ENCODE measurements at regions not wholly inside any gene's neighbourhood (a gene's known extent, or its start where the extent isn't known, plus 50 kb on each side); places are given as distances from the start of the nearest gene placed in this dataset.

GRCh38 chr10:130761032-130761575 lies 550.4 kb downstream of the TCERG1L start:
- DNase-seq (no peak), ATAC-seq (no peak)
- Mint-ChIP-seq H3K27ac (no peak overlapping the region), H3K4me3 (no peak overlapping the region), H3K36me3 (no peaks in the 10 kb centered on the region), H3K9me3 (ENCODE audit: low read depth) (peaks cover 5% of the 10 kb centered on the region), H3K27me3 (no peaks in the 10 kb centered on the region), H3K4me1 (no peaks in the 10 kb centered on the region)
- CTCF ChIA-PET, result no interaction called here

- CTCF ChIA-PET, result no interaction called here
Observed at GRCh38 chr10:130761788-130762301, 549.7 kb downstream of the TCERG1L start.

DNA sequence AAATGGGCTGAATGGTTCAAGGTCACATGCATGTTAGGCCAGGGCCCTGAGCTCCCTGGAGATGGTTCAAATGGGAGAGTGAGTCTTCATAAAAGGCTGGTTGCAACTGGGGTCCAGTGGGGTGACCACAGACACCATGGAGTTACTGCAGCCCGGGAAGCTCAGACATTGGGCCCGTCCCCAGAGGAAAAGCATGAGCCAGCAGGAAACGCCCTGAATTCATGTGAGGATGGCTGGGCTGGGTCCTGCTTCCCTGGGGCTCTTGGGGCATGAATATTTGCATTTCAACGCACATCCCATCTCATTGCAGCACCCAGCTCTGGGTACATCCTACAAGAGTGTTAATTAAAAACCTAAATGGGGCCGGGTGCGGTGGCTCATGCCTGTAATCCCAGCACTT lies 549.0 kb downstream of the TCERG1L start:
- H3K4me1 Mint-ChIP-seq, result no peaks in the 10 kb centered on the region
- H3K9me3 Mint-ChIP-seq (ENCODE audit: low read depth), result peaks cover 5% of the 10 kb centered on the region
- H3K27ac Mint-ChIP-seq, result no peak overlapping the region
- H3K36me3 Mint-ChIP-seq, result no peaks in the 10 kb centered on the region
- H3K27me3 Mint-ChIP-seq, result no peaks in the 10 kb centered on the region
- no peak overlapping the region for H3K4me3 Mint-ChIP-seq
- no peak for DNase-seq
- no peak for ATAC-seq
- CTCF ChIA-PET, result no interaction called here

More at GRCh38 chr10:130761788-130762301, 549.7 kb downstream of the TCERG1L start:
- no peaks in the 10 kb centered on the region for H3K27me3 Mint-ChIP-seq
- H3K4me3 Mint-ChIP-seq, result no peak overlapping the region
- H3K27ac Mint-ChIP-seq, result no peak overlapping the region
- peaks cover 5% of the 10 kb centered on the region for H3K9me3 Mint-ChIP-seq (ENCODE audit: low read depth)
- H3K4me1 Mint-ChIP-seq, result no peaks in the 10 kb centered on the region
- H3K36me3 Mint-ChIP-seq, result no peaks in the 10 kb centered on the region
- no peak for DNase-seq
- ATAC-seq, result no peak

- DNase-seq, result no peak
- no peak overlapping the region for H3K4me3 Mint-ChIP-seq
- CTCF ChIA-PET, result no interaction called here
- no peaks in the 10 kb centered on the region for H3K27me3 Mint-ChIP-seq
- no peak for ATAC-seq
- H3K4me1 Mint-ChIP-seq, result no peaks in the 10 kb centered on the region
- H3K27ac Mint-ChIP-seq, result no peak overlapping the region
- H3K9me3 Mint-ChIP-seq (ENCODE audit: low read depth), result peaks cover 5% of the 10 kb centered on the region
- H3K36me3 Mint-ChIP-seq, result no peaks in the 10 kb centered on the region
Observed at GRCh38 chr10:130763071-130763470, 548.5 kb downstream of the TCERG1L start.

DNA sequence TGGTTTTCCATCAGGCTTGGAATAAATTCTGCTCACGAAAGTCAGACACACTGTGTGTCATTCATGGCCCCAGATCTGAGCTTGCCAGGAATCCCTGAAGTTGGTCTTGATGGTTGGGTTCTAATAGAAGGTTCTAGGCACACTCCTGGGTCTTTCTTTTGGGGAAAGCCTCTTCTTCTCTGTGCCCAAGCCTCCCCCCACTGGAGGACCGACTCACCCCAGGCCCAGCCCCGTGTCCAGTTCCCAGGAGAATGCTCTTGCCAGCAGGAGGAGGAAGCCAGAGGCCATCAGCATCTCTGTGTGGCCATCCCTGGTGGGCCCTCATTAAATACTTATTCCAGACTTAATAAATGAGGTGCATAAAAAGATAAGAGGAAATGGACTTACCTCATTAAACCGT lies 548.0 kb downstream of the TCERG1L start:
- DNase-seq (no peak), ATAC-seq (no peak)
- peaks cover 9% of the 10 kb centered on the region for H3K9me3 Mint-ChIP-seq (ENCODE audit: low read depth)
- H3K4me3 Mint-ChIP-seq, result no peak overlapping the region
- H3K27me3 Mint-ChIP-seq, result no peaks in the 10 kb centered on the region
- H3K36me3 Mint-ChIP-seq, result no peaks in the 10 kb centered on the region
- no peak overlapping the region for H3K27ac Mint-ChIP-seq
- H3K4me1 Mint-ChIP-seq, result no peaks in the 10 kb centered on the region
- CTCF ChIA-PET, result no interaction called here

- Mint-ChIP-seq H3K27me3 (no peaks in the 10 kb centered on the region), H3K27ac (no peak overlapping the region), H3K9me3 (ENCODE audit: low read depth) (peaks cover 9% of the 10 kb centered on the region), H3K36me3 (no peaks in the 10 kb centered on the region), H3K4me3 (no peak overlapping the region), H3K4me1 (no peaks in the 10 kb centered on the region)
- CTCF ChIA-PET, result no interaction called here
- ATAC-seq (no peak), DNase-seq (no peak)
Observed at GRCh38 chr10:130764651-130765050, 546.9 kb downstream of the TCERG1L start.

DNA sequence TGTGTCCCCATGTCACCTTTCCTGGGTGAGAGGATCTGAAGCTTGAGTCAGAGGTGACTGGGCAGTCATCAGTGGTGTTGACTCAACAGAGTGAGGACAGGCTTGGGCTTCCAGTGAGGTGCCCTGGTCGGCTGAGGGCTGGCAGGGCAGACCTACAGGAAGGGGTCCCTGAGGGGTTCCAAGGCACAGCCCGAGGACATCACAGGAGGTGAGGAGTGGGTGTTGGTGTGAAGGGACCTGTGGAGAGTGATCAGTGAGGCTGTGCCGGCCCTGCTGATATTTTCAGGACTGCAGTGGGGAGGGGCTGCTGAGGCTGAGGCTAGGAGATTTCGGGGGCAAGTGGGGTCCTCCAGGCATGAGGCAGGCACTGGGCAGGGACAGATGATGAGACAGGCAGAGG lies 545.5 kb downstream of the TCERG1L start:
- no peak overlapping the region for H3K27ac Mint-ChIP-seq
- H3K27me3 Mint-ChIP-seq, result no peaks in the 10 kb centered on the region
- CTCF ChIA-PET, result no interaction called here
- H3K4me3 Mint-ChIP-seq, result no peak overlapping the region
- DNase-seq (no peak), ATAC-seq (no peak)
- no peaks in the 10 kb centered on the region for H3K4me1 Mint-ChIP-seq
- H3K36me3 Mint-ChIP-seq, result no peaks in the 10 kb centered on the region
- peaks cover 9% of the 10 kb centered on the region for H3K9me3 Mint-ChIP-seq (ENCODE audit: low read depth)

DNA sequence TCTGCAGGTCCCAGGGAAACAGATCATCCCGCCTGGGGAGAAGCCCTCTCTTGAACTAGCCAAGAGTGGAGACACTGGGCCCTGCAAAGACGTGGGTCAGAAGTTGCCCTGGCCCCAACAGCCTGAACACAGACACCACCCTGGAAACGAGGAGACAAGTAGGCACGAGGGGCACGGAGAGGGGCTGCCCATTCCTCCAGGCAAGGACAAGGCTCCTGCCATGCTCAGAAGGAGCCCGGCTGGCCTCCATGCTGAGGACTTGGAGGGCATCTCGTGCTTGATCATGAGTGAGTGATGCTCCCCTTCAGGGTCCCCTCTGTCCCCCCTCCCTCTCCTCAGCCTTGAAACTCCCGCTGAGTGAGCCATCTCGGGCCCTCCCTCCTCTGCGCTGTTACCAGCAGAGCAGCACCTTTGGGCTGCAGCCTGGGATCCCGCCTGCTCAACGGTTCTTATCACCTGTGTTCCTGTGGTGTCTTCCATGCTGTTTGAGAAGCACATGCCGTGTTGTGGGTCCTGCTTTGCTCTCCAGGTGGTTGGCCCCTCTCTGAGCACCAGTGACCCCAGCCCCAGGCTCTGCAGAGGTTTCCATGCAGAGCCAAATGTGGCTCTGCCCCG lies 544.3 kb downstream of the TCERG1L start:
- ATAC-seq, result no peak
- no peak for DNase-seq
- no peaks in the 10 kb centered on the region for H3K27me3 Mint-ChIP-seq
- CTCF ChIA-PET, result no interaction called here
- no peak overlapping the region for H3K27ac Mint-ChIP-seq
- H3K9me3 Mint-ChIP-seq (ENCODE audit: low read depth), result peaks cover 9% of the 10 kb centered on the region
- H3K4me3 Mint-ChIP-seq, result no peak overlapping the region
- H3K36me3 Mint-ChIP-seq, result no peaks in the 10 kb centered on the region
- no peaks in the 10 kb centered on the region for H3K4me1 Mint-ChIP-seq

- H3K4me1 Mint-ChIP-seq, result no peaks in the 10 kb centered on the region
- ATAC-seq, result no peak
- no peak overlapping the region for H3K4me3 Mint-ChIP-seq
- CTCF ChIA-PET, result no interaction called here
- peaks cover 9% of the 10 kb centered on the region for H3K9me3 Mint-ChIP-seq (ENCODE audit: low read depth)
- no peak for DNase-seq
- H3K36me3 Mint-ChIP-seq, result no peaks in the 10 kb centered on the region
- no peak overlapping the region for H3K27ac Mint-ChIP-seq
- H3K27me3 Mint-ChIP-seq, result no peaks in the 10 kb centered on the region
Observed at GRCh38 chr10:130769146-130770017, 542.1 kb downstream of the TCERG1L start.

GRCh38 chr10:130770018-130770630 lies 541.4 kb downstream of the TCERG1L start:
- Mint-ChIP-seq H3K27me3 (no peaks in the 10 kb centered on the region), H3K36me3 (no peaks in the 10 kb centered on the region), H3K27ac (no peak overlapping the region)

DNA sequence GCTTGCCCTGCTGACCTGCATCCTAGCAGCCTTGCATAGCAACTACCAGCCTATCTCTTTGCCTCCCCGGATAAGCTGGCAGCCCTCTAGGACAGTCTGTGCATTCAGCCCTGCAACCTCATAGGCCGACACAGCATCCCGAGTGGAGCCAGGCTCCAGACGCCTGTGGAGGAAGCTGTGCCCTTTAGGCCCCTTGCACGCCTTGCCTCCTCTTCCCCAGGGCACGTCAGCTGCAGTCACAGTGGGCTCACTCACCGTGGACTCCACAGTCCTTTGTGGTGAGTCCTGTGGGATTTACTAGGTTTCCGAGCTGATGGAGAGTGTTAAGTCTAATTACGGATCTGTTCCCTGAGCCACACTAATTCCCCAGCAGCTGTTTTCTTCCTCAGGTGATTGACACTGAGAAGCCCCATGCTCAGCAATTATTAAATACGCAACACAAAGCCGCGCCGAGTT lies 540.0 kb downstream of the TCERG1L start:
- CTCF ChIA-PET, result no interaction called here
- Mint-ChIP-seq H3K36me3 (no peaks in the 10 kb centered on the region), H3K4me1 (no peaks in the 10 kb centered on the region), H3K4me3 (no peak overlapping the region), H3K27me3 (no peaks in the 10 kb centered on the region), H3K9me3 (ENCODE audit: low read depth) (peaks cover 5% of the 10 kb centered on the region), H3K27ac (no peak overlapping the region)
- DNase-seq (no peak), ATAC-seq (no peak)

More at GRCh38 chr10:130770018-130770630, 541.4 kb downstream of the TCERG1L start:
- CTCF ChIA-PET, result no interaction called here
- H3K4me1 Mint-ChIP-seq, result no peaks in the 10 kb centered on the region
- no peak for DNase-seq
- no peak for ATAC-seq
- H3K4me3 Mint-ChIP-seq, result no peak overlapping the region
- peaks cover 8% of the 10 kb centered on the region for H3K9me3 Mint-ChIP-seq (ENCODE audit: low read depth)

GRCh38 chr10:130772056-130772455 lies 539.5 kb downstream of the TCERG1L start:
- CTCF ChIA-PET, result no interaction called here
- Mint-ChIP-seq H3K27ac (no peak overlapping the region), H3K9me3 (ENCODE audit: low read depth) (peaks cover 5% of the 10 kb centered on the region), H3K27me3 (no peaks in the 10 kb centered on the region), H3K4me1 (no peaks in the 10 kb centered on the region), H3K4me3 (no peak overlapping the region), H3K36me3 (no peaks in the 10 kb centered on the region)
- no peak for DNase-seq
- no peak for ATAC-seq

GRCh38 chr10:130772676-130773075 lies 538.8 kb downstream of the TCERG1L start:
- CTCF ChIA-PET, result no interaction called here
- no peak for ATAC-seq
- no peaks in the 10 kb centered on the region for H3K27me3 Mint-ChIP-seq
- no peak overlapping the region for H3K27ac Mint-ChIP-seq
- H3K4me1 Mint-ChIP-seq, result no peaks in the 10 kb centered on the region
- DNase-seq, result no peak
- no peak overlapping the region for H3K4me3 Mint-ChIP-seq
- H3K9me3 Mint-ChIP-seq (ENCODE audit: low read depth), result peaks cover 5% of the 10 kb centered on the region
- H3K36me3 Mint-ChIP-seq, result no peaks in the 10 kb centered on the region

Measured in activated CD8-positive, alpha-beta memory T cell treated with anti-CD3 and anti-CD28 coated beads, Interleukin-2, amount 10 ng/mL, durations not matched to agents 7 days and 5 days (primary cell).